Keratinocyte (primary cell): ENCODE measurements at regions not wholly inside any gene's neighbourhood (a gene's known extent, or its start where the extent isn't known, plus 50 kb on each side); places are given as distances from the start of the nearest gene placed in this dataset.

Source experiments
- DNase-seq: peaks from one replicate; pipeline ENCODE4 v3.0.0-alpha.2; 2011; ENCODE audit warnings: low read depth, missing footprints, low spot score
- FAIRE-seq: peaks from 2 replicates; lab custom pipeline; 2011; peaks lifted over from hg19 to GRCh38; lab: Jason Lieb, UNC
- H2AFZ ChIP-seq: 2 replicates; pipeline ENCODE4 v1.6.0; 2012; ENCODE audit warnings: low read length, control low read depth, inconsistent platforms; ENCODE audit not compliant: control insufficient read depth
- H3K27ac ChIP-seq: 2 replicates; pipeline ENCODE4 v1.5.1; 2011; ENCODE audit warnings: low read length; ENCODE audit not compliant: control insufficient read depth, insufficient read depth
- H3K27me3 ChIP-seq: 3 replicates; pipeline ENCODE4 v1.6.0; 2011; ENCODE audit warnings: low read length; ENCODE audit not compliant: control insufficient read depth, insufficient read depth; ENCODE audit errors: extremely low read depth
- H3K36me3 ChIP-seq, 2 experiments: 2 replicates in 1 of 2; 3 replicates in 1 of 2; pipeline ENCODE4 v1.5.1; 2011; ENCODE audit warnings: low read length in 2 of 2, mild to moderate bottlenecking in 1 of 2; ENCODE audit not compliant: control insufficient read depth in 2 of 2, insufficient read depth in 2 of 2; ENCODE audit errors: extremely low read depth in 1 of 2
- H3K4me1 ChIP-seq: 3 replicates; pipeline ENCODE4 v1.5.1; 2011; ENCODE audit warnings: low read length; ENCODE audit not compliant: control insufficient read depth, insufficient read depth; ENCODE audit errors: extremely low read depth
- H3K4me2 ChIP-seq: 3 replicates; pipeline ENCODE4 v1.6.0; 2011; ENCODE audit warnings: low read depth, low read length; ENCODE audit not compliant: control insufficient read depth, insufficient read depth; ENCODE audit errors: extremely low read depth
- H3K4me3 ChIP-seq, 3 experiments: fragments of 200-600 bp in 1 of 3; sonication (generic) in 1 of 3; 2 replicates in 2 of 3; 3 replicates in 1 of 3; pipeline ENCODE4 v1.5.1; 2011 to 2016; ENCODE audit warnings: low read length in 3 of 3, mild to moderate bottlenecking in 3 of 3, control low read depth in 2 of 3, inconsistent platforms in 1 of 3, low read depth in 1 of 3, mixed read lengths in 1 of 3, mixed run types in 1 of 3, moderate library complexity in 1 of 3; ENCODE audit not compliant: control insufficient read depth in 2 of 3, insufficient read depth in 2 of 3; ENCODE audit errors: extremely low read depth in 1 of 3
- H3K79me2 ChIP-seq: 2 replicates; pipeline ENCODE4 v1.6.0; 2012; ENCODE audit warnings: low read length; ENCODE audit not compliant: control insufficient read depth, insufficient read depth
- H3K9ac ChIP-seq: 3 replicates; pipeline ENCODE4 v1.6.0; 2011; ENCODE audit warnings: low read length; ENCODE audit not compliant: control insufficient read depth, insufficient read depth; ENCODE audit errors: extremely low read depth
- H3K9me1 ChIP-seq: 3 replicates; pipeline ENCODE4 v1.6.0; 2011; ENCODE audit warnings: low read length; ENCODE audit not compliant: control insufficient read depth, insufficient read depth; ENCODE audit errors: extremely low read depth
- H3K9me3 ChIP-seq: 2 replicates; pipeline ENCODE4 v1.5.1; 2012; ENCODE audit warnings: low read depth, low read length; ENCODE audit not compliant: control insufficient read depth
- H4K20me1 ChIP-seq: 3 replicates; pipeline ENCODE4 v1.6.0; 2011; ENCODE audit warnings: low read length; ENCODE audit not compliant: control insufficient read depth, insufficient read depth; ENCODE audit errors: extremely low read depth
- EZH2 ChIP-seq: IDR thresholded peaks from one replicate; pipeline ENCODE4 v1.6.1; 2012; ENCODE audit warnings: inconsistent platforms, mild to moderate bottlenecking, low read length, moderate library complexity
- dilution Hi-C: fragments of 300-500 bp; cut with MboI; formaldehyde crosslinking; loops from one replicate; pipeline ENCODE4 v1.7.0; 2020; ENCODE audit warnings: low sequenced_read_pairs; ENCODE audit not compliant: extremely low pct_ligation_motif_present
- TF ChIP-seq, protein P1 (sequence below), 3 experiments: IDR thresholded peaks in 1 of 3; conservative IDR thresholded peaks in 1 of 3; optimal IDR thresholded peaks in 1 of 3; 2 replicates in 2 of 3; 3 replicates in 1 of 3; pipeline versions ENCODE3 to v1.5.1; 2011; ENCODE audit warnings: low read length in 3 of 3, mild to moderate bottlenecking in 3 of 3, moderate library complexity in 2 of 3, control low read depth in 1 of 3, inconsistent platforms in 1 of 3; ENCODE audit not compliant: insufficient read depth in 2 of 3; ENCODE audit errors: extremely low read depth in 1 of 3

DNA sequence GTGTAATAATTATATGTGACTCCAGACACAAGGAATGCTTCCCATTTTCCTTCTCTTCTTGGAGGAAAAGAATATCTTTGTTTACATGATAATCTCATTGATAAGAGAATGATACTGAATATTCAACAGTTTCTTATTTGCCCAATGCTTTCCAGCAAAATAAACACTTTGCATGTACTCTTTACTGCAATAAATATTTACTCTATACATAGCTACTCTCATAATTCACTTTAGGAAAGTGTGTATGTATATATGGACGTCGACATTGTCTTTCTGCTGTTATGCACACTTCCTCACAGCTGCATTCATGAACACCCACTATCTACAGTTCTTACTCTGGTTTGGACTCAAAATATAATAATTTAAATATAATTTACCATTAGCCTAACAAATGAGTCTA lies 617.4 kb upstream of the CDH10 start:
- no peak overlapping the region for H3K9ac ChIP-seq
- H3K4me3 ChIP-seq: no peak overlapping the region
- FAIRE-seq: no peak
- no peaks in the 10 kb centered on the region for H3K79me2 ChIP-seq
- no peak overlapping the region for H2AFZ ChIP-seq
- TF ChIP-seq, protein P1, sequence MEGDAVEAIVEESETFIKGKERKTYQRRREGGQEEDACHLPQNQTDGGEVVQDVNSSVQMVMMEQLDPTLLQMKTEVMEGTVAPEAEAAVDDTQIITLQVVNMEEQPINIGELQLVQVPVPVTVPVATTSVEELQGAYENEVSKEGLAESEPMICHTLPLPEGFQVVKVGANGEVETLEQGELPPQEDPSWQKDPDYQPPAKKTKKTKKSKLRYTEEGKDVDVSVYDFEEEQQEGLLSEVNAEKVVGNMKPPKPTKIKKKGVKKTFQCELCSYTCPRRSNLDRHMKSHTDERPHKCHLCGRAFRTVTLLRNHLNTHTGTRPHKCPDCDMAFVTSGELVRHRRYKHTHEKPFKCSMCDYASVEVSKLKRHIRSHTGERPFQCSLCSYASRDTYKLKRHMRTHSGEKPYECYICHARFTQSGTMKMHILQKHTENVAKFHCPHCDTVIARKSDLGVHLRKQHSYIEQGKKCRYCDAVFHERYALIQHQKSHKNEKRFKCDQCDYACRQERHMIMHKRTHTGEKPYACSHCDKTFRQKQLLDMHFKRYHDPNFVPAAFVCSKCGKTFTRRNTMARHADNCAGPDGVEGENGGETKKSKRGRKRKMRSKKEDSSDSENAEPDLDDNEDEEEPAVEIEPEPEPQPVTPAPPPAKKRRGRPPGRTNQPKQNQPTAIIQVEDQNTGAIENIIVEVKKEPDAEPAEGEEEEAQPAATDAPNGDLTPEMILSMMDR (optimal IDR thresholded peaks at IDR 0.05 in 1 of 3, IDR thresholded peaks at IDR 0.05 in 1 of 3, conservative IDR thresholded peaks at IDR 0.05 in 1 of 3; ENCODE audit: extremely low read depth in 1 of 3, insufficient read depth in 2 of 3, low read length in 3 of 3): no peak
- no peak for TF ChIP-seq EZH2
- no peaks in the 10 kb centered on the region for H3K27me3 ChIP-seq
- peaks cover 2% of the 10 kb centered on the region for H3K9me3 ChIP-seq
- no peak overlapping the region for H3K27ac ChIP-seq
- H3K4me1 ChIP-seq: no peaks in the 10 kb centered on the region
- no peaks in the 10 kb centered on the region for H3K36me3 ChIP-seq
- no peak for DNase-seq
- dilution Hi-C loops: no loop called here
- no peak overlapping the region for H3K4me2 ChIP-seq
- no peaks in the 10 kb centered on the region for H4K20me1 ChIP-seq
- no peaks in the 10 kb centered on the region for H3K9me1 ChIP-seq

DNA sequence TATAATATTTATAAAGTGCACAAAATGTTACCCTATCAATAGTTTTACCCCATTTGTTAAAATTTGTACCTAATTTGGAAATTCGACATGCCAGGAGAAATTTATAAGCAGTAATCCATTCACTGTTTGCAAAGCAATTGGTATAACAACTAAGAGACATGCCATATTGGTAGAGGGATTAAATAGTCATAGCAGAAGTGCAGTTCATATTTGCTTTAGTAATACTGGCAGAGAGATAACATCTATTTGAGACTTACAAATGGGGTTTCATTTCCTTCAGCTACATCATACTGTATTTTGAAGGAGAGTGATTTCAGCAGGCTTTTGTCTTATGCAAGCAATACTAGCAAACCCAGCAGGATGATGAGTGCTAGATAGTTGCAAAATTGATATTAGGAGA lies 610.4 kb upstream of the CDH10 start:
- no peaks in the 10 kb centered on the region for H3K9me1 ChIP-seq
- H3K4me2 ChIP-seq: no peak overlapping the region
- no peak overlapping the region for H3K9ac ChIP-seq
- no peak for TF ChIP-seq EZH2
- TF ChIP-seq, protein P1 (optimal IDR thresholded peaks at IDR 0.05 in 1 of 3, IDR thresholded peaks at IDR 0.05 in 1 of 3, conservative IDR thresholded peaks at IDR 0.05 in 1 of 3; ENCODE audit: extremely low read depth in 1 of 3, insufficient read depth in 2 of 3, low read length in 3 of 3): no peak
- H2AFZ ChIP-seq: no peak overlapping the region
- no peaks in the 10 kb centered on the region for H3K36me3 ChIP-seq
- DNase-seq (no peak), FAIRE-seq (no peak)
- dilution Hi-C loops: no loop called here
- H3K27ac ChIP-seq: no peak overlapping the region
- no peaks in the 10 kb centered on the region for H4K20me1 ChIP-seq
- no peaks in the 10 kb centered on the region for H3K4me1 ChIP-seq
- H3K4me3 ChIP-seq: no peak overlapping the region
- H3K9me3 ChIP-seq: no peaks in the 10 kb centered on the region
- no peaks in the 10 kb centered on the region for H3K79me2 ChIP-seq
- no peaks in the 10 kb centered on the region for H3K27me3 ChIP-seq
